ENCODE measurements at regions not wholly inside any gene's neighbourhood (a gene's known extent, or its start where the extent isn't known, plus 50 kb on each side); places are given as distances from the start of the nearest gene placed in this dataset.

- Histone ChIP-seq H3K36me3 (replicated peaks in 1 of 2; ENCODE audit: insufficient read depth in 1 of 2, low read depth in 2 of 2) (no peaks in the 10 kb centered on the region), H3K4me1 (no peaks in the 10 kb centered on the region), H3K9me3 (no peaks in the 10 kb centered on the region), H3K4me3 (no peak overlapping the region), H3K27me3 (no peaks in the 10 kb centered on the region), H3K27ac (no peak overlapping the region)
- intact Hi-C loops (cut with DNase I), result no loop called here
- TF ChIP-seq CTCF (IDR thresholded peaks at IDR 0.05) (no peak), POLR2A (IDR thresholded peaks at IDR 0.05) (no peak)
- WGBS, 2 donors, result 94% methylated on average over 21 of the region's 21 CpGs
- DNase-seq, result no peak
- ATAC-seq, result no peak
These were observed 264.7 kb downstream of the IRS2 start for GRCh38 chr13:109521719-109522118.

- H3K27ac ChIP-seq, result no peak overlapping the region
- H3K4me1 ChIP-seq, result no peaks in the 10 kb centered on the region
- H3K9me3 ChIP-seq, result no peaks in the 10 kb centered on the region
- DNase-seq (no peak), ATAC-seq (no peak)
- intact Hi-C loops (cut with DNase I), result no loop called here
- H3K4me3 ChIP-seq, result no peak overlapping the region
- no peaks in the 10 kb centered on the region for H3K27me3 ChIP-seq
- no peak for TF ChIP-seq POLR2A (IDR thresholded peaks at IDR 0.05)
- H3K36me3 ChIP-seq (replicated peaks in 1 of 2; ENCODE audit: insufficient read depth in 1 of 2, low read depth in 2 of 2), result no peaks in the 10 kb centered on the region
These were observed 268.9 kb downstream of the IRS2 start for GRCh38 chr13:109517517-109517916.

- H3K27ac ChIP-seq, result no peak overlapping the region
- TF ChIP-seq POLR2A (IDR thresholded peaks at IDR 0.05), result no peak
- no peaks in the 10 kb centered on the region for H3K9me3 ChIP-seq
- no peaks in the 10 kb centered on the region for H3K4me1 ChIP-seq
- H3K36me3 ChIP-seq (replicated peaks in 1 of 2; ENCODE audit: insufficient read depth in 1 of 2, low read depth in 2 of 2), result no peaks in the 10 kb centered on the region
- DNase-seq (no peak), ATAC-seq (no peak)
- H3K4me3 ChIP-seq, result no peak overlapping the region
- WGBS, 2 donors, result 43 to 44% methylated on average over 4 of the region's 4 CpGs
- intact Hi-C loops (cut with DNase I), result no loop called here
- no peaks in the 10 kb centered on the region for H3K27me3 ChIP-seq
These were observed 270.2 kb downstream of the IRS2 start for GRCh38 chr13:109516186-109516585.

- Histone ChIP-seq H3K27ac (no peak overlapping the region), H3K9me3 (no peaks in the 10 kb centered on the region), H3K4me3 (no peak overlapping the region), H3K36me3 (replicated peaks in 1 of 2; ENCODE audit: insufficient read depth in 1 of 2, low read depth in 2 of 2) (no peaks in the 10 kb centered on the region), H3K27me3 (no peaks in the 10 kb centered on the region), H3K4me1 (no peaks in the 10 kb centered on the region)
- 53 to 65% methylated on average over 3 of the region's 3 CpGs for WGBS, 2 donors
- DNase-seq, result no peak
- no peak for TF ChIP-seq POLR2A (IDR thresholded peaks at IDR 0.05)
- no peak for TF ChIP-seq CTCF (IDR thresholded peaks at IDR 0.05)
- intact Hi-C loops (cut with DNase I), result no loop called here
- ATAC-seq, result no peak
These were observed 276.4 kb downstream of the IRS2 start for GRCh38 chr13:109510013-109510412.

GRCh38 chr13:109509154-109509900 lies 277.1 kb downstream of the IRS2 start:
- ATAC-seq (no peak), DNase-seq (no peak)
- intact Hi-C loops (cut with DNase I), result no loop called here
- no peak overlapping the region for H3K27ac ChIP-seq
- H3K27me3 ChIP-seq, result no peaks in the 10 kb centered on the region
- H3K36me3 ChIP-seq (replicated peaks in 1 of 2; ENCODE audit: insufficient read depth in 1 of 2, low read depth in 2 of 2), result no peaks in the 10 kb centered on the region
- TF ChIP-seq POLR2A (IDR thresholded peaks at IDR 0.05) (no peak), CTCF (IDR thresholded peaks at IDR 0.05) (no peak)
- no peak overlapping the region for H3K4me3 ChIP-seq
- WGBS, 2 donors, result 44 to 64% methylated on average over 4 of the region's 4 CpGs
- H3K9me3 ChIP-seq, result no peaks in the 10 kb centered on the region
- H3K4me1 ChIP-seq, result no peaks in the 10 kb centered on the region

- Histone ChIP-seq H3K9me3 (no peaks in the 10 kb centered on the region), H3K4me1 (no peaks in the 10 kb centered on the region), H3K36me3 (replicated peaks in 1 of 2; ENCODE audit: insufficient read depth in 1 of 2, low read depth in 2 of 2) (no peaks in the 10 kb centered on the region), H3K27me3 (no peaks in the 10 kb centered on the region), H3K4me3 (no peak overlapping the region), H3K27ac (no peak overlapping the region)
- no peak for TF ChIP-seq CTCF (IDR thresholded peaks at IDR 0.05)
- TF ChIP-seq POLR2A (IDR thresholded peaks at IDR 0.05), result no peak
- no peak for ATAC-seq
- intact Hi-C loops (cut with DNase I), result no loop called here
- DNase-seq, result no peak
- 45 to 54% methylated on average over 6 of the region's 6 CpGs for WGBS, 2 donors
These were observed 286.1 kb downstream of the IRS2 start for GRCh38 chr13:109500146-109500773.
